GM19468 (cell line): ENCODE measurements at regions not wholly inside any gene's neighbourhood (a gene's known extent, or its start where the extent isn't known, plus 50 kb on each side); places are given as distances from the start of the nearest gene placed in this dataset.

Experiments
- ATAC-seq: cut with Tn5 transposase; IDR thresholded peaks from one replicate; pipeline ENCODE4 v1.9.1; 2021; ENCODE audit warnings: mild to moderate bottlenecking, moderate library complexity, moderate number of reproducible peaks; ENCODE audit not compliant: unreplicated experiment; ENCODE audit errors: extremely low read depth

DNA sequence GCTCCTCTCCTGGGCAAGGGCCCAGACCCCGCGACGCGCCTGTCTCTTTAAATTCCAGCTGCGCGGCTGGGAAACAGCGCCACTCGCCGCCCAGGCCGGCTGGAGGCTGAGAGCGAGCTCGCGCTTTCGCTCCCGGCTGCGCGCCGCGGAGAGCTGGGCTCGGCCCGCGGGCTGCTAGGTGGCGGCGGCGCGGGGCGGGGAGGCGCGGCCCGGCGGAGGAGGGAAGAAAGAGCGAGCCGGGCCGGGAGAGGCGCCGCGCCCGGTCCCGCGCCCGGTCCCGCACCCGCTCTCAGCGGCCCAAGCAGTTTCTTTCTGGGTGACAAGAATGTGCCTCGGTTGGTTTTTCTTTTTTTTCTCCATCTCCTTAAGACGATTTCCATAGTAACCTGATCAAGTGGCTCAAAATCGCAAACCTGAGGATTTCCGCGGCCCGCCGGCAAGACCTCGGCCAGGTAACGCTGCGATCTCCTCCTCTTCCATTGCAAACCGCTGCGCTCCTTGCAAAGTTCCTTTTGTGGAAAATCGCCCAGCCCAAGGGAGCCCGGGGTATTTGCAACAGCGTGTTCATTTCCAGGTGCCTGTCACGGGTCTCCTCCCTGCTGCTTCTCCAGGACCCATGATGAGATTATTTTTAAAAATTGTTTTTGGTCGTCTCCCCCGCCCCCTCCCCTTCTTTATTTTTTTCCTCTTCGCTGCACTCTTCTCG is 259.5 kb upstream of the E2F7 start:
- peak; percentile 85 for ATAC-seq

DNA sequence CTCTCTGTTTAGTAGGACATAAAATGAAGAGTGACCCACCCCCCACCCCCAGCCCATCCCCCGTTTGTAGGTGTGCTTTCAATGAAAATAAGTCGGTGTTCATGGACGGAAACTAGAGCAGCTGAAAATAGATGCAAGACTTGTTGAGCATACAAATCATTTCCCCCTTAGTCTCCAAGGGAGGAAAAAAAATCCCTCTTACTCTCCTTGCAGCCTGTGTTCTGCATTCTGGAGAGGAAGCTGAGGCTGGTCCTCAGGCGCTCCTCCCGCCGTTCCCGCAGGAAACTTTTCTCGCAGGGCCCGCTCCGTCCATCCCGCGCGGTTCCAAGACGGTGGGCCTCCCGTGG is 259.0 kb upstream of the E2F7 start:
- no peak for ATAC-seq

DNA sequence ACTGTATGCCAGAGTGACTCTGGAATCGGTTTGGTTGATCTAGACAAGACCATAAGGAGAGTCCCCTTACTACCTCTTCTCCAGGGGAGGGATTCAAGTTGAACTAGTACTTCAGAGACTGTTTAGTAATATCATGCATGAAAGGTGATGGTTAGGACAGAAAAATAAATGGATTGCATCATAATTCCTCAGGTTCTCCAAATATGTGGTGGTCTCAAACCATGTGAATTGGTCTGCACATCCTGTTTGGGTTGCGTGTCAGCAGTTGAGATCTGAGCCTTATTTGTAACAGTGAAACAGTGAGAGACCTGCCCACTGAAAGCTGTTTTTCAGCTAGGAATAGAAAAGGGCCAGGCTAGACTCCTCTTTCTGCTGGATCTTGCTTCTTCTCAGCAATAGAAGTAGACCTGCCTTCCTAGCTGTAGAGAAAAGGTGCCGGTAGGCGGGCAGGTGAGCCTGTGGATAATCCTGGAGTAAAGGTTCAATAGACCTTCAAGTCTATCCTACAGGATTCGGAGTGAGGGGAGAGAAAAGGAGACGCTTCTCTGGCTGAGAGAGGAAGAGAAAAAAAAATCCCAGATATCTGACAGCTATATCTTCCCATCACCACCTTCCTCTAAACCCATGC is 258.5 kb upstream of the E2F7 start:
- ATAC-seq, result no peak

GRCh38 chr12:77319166-77319565 is 253.8 kb upstream of the E2F7 start:
- ATAC-seq, result no peak

GRCh38 chr12:77315407-77315806 is 250.0 kb upstream of the E2F7 start:
- ATAC-seq, result no peak

- no peak for ATAC-seq
Observed at GRCh38 chr12:77314378-77315052, 249.1 kb upstream of the E2F7 start.

DNA sequence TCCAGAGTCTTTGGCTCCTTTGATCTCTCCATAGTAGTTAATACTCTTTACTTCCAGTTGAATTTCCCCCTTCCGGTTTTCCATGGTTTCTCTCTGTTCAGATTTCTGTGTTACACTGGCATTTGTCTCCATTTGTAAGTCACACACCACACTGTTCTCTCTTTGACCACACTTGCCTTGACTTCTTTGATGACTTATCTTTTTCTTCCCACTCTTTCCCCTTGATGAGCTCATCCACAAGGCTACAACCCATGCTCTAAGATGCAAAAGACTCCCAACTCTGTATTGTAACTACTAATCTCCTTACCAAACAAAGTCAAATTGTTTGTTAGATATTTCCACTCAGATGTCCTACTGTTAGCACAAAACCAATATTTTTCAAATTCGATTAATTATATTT is 242.7 kb upstream of the E2F7 start:
- no peak for ATAC-seq

DNA sequence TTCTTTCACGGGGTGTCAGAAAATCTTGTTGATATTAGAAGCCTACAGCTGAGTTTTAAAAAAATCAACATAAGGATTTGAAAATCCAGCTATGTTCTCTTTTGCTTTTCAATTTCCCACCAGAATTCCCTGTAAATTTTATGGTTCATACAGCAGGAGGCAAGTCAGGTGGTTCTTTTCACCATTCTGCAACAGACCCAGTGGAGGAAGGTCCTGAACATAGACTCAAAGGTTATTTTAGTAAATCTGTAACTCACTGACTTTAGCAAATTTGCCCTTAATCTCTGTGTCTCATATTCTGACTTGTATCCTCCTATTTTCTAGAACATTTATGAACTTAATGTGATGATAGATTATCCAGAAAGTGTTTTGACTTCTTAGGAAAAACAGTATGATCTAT is 235.4 kb upstream of the E2F7 start:
- ATAC-seq, result no peak

- no peak for ATAC-seq
Observed at GRCh38 chr12:77299910-77300669, 234.7 kb upstream of the E2F7 start.

DNA sequence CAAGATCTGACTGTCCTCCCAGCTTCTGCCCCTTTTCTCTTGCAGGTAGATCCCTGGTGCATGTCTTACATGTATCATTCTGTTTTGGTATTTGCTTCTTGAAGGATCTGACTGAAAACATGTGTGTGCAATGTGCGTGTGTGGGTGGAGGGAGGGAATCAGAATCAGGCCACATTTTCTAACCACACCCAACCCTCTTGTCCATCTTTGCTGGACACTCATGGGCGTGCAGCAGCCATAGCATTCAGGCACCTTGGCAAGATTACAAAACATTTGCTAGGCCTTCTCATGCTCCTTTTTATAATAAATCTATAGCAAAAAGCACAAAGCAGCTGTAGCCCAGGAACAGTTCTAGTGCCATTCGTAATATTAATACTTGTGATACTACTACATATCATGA is 233.6 kb upstream of the E2F7 start:
- ATAC-seq, result no peak

DNA sequence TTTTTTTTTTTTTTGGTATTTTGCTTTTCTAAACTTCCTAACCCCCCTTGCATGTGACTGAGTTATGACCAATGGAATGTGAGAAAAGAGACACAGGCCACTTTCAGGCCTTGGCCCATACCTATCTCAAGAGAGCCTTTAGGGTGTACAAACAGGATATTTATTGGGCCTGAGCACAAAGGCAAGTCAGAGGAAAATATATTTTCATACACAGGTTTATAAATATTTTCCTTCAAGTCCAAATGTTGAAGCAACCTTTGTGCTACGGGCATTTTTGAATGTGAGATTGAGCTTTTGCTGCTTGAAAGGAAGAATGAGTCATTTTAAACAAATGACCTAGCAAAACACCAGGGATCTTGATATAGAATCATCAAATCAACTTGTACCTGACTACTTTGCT is 228.6 kb upstream of the E2F7 start:
- no peak for ATAC-seq

DNA sequence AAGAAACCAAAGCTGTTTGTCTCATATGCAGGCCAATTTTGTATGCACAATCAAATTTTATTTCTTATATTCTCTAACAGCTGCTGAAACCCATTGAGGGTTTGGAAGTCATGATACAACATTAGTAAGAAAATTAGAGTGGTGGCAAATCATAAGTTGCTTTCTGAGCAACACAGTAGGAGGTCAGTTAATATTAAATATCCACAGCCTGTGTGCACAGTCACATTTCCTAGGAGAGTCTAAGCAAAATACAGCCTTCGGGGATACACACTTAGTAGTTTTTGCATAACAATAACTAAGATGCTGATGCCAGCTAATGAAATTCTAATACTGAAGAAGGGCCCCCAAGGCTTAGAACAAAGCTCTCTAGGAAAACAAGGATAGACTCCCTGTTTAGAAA is 209.6 kb upstream of the E2F7 start:
- ATAC-seq, result no peak

GRCh38 chr12:77273898-77274297 is 208.5 kb upstream of the E2F7 start:
- ATAC-seq, result no peak

DNA sequence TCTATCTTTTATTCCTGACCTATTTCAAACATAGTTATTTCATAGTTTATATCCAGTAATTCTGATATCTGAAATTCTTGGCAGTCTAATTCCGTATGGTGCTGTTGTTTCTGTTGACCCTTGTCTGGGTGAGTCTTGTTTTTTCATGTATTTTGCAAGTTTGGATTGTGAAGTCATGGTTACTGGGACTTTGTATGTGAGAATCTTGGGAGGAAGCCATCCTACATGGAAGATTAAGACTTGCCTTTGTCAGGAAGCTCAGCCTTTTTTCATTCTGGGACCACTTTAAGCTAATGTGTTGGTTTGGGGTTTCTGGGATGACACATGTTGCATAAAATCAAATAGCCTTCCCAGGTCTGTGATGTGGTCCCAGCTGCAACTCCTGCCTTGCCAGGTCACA is 191.6 kb upstream of the E2F7 start:
- no peak for ATAC-seq

GRCh38 chr12:77253321-77253720 is 188.0 kb upstream of the E2F7 start:
- ATAC-seq, result no peak

GRCh38 chr12:77251799-77252198 is 186.4 kb upstream of the E2F7 start:
- no peak for ATAC-seq

GRCh38 chr12:77249892-77250291 is 184.5 kb upstream of the E2F7 start:
- ATAC-seq, result no peak

DNA sequence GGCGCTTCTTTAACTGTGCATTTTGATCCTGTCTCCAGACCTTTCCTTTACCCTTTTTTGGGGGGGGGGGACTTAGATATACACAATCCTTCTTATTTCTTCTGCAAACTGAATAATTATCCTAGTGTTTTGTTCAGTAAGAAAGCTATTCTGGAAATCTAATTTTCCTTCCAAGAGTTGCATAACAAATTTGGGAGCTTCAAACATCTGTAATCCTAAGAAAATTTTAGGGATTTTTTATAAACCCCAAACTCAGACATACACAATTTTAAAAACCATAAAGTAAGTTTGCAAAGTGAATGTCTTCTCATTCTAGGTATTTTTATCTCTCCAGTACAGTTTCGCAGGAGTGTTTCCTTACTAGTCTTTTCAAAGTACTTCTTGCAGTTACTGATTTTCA is 182.7 kb upstream of the E2F7 start:
- ATAC-seq, result no peak

DNA sequence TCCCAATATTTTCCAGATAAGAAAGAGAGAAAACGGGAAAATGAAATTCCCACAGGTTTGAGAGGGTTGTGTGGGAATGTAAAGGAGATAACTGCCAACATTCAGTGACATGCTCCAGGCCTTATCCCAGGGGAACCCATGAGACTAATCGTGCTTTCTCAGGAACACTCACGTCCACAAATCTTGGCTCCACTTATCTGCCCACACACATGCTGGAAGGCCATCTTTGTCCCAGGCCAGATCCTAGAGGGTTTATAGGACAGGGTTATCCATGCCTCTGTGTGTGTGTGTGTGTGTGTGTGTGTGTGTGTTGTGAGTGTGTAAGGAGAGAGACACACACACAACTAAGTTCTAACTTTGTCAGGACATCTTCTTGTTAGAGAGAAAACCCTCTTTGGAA is 182.2 kb upstream of the E2F7 start:
- no peak for ATAC-seq

- ATAC-seq, result no peak
Observed at GRCh38 chr12:77243345-77243744, 178.0 kb upstream of the E2F7 start.

DNA sequence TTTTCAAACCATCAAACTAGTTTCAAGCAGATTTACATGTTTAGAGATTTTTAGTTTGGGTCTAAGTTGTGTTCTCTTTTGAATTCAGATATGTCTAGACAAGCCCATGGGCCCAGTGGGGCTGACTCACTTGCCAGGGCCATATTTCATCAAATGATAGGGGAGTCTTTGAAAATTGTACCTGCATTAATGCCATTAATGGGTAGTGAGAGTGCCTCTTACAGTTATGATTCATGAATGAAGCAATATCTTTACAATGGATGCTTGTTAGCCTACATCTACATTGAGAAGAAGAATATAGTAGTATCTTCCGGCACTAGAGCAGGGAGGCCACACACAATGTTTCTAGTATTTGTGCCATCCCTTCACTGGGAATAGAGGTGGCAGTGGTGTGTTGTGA is 174.2 kb upstream of the E2F7 start:
- no peak for ATAC-seq
